NCI-H69 (cell line): ENCODE measurements at regions not wholly inside any gene's neighbourhood (a gene's known extent, or its start where the extent isn't known, plus 50 kb on each side); places are given as distances from the start of the nearest gene placed in this dataset.
A peak's percentile ranks its signal among the peaks of the same experiment; 100 is the strongest.

Experiments
- DNase-seq: peaks from one replicate; lab custom pipeline; 2025; lab: John Stamatoyannopoulos, UW

DNA sequence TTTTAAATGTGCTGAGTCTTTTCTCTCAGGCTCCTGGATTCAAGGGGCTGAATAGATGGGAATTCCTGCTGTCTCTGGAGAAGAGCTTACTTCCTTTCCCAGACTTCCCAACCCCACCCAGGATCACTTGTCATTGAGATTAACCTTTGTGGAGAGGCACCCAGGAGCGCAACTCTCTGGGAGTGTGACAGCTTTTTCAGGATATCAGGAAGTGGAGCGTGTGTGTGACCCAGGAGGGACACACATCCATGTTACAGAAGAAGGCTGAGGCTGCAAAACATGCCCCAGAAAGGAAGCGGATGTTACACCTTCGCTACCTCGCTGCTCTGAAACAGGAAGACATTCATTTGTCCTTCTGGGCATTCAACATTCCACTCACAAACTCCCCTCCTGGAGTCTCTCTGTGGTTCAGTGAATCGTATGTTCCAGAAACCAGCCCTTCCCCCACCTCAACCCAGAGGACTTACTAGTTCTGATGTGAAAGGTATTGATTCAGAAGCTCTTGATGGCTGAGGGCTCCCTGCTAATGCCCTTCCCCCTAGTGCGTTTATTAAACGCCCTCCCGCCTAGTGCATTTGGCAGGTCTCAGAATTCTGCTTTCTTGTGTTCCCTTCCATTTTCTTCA lies 523.9 kb downstream of the TNS1 start:
- no peak for DNase-seq

DNA sequence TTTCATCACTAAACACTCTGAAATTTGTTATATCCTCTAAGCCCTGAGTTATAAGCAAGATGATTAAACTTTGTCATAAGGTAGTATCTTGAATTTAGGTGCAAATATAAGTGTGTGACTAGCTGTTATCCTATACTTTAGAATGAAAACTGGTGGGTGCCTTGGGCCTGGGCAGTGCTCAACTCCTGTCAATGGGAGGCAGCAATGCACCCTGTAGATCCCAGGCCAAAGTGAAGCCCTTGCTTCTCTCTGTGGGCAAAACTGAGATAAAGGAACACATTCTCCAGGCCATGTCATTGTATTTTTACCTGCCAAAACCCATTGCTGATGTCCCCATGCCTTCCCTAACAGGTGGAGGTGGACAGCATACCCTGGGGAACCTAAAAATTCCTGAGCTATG lies 525.2 kb downstream of the TNS1 start:
- no peak for DNase-seq

DNA sequence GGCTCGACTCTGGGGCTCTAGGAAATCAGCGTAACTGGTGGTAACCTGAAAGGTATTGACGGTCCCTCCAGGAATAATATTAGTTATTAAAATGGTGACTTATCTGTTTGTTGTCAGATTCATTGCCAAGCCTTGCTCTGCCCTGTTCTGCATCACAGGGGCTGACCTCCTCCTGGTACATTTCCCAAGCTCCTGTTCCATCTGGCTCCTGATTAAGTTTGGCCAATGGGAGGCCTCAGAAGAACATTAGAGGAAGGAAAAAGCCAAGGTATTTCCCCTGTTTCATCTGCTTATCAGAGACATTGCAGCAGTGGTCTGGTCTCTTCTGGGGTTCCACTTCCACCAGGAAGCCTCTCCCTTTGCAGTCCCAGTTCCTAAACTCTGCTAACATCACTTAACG lies 527.0 kb downstream of the TNS1 start:
- no peak for DNase-seq

DNA sequence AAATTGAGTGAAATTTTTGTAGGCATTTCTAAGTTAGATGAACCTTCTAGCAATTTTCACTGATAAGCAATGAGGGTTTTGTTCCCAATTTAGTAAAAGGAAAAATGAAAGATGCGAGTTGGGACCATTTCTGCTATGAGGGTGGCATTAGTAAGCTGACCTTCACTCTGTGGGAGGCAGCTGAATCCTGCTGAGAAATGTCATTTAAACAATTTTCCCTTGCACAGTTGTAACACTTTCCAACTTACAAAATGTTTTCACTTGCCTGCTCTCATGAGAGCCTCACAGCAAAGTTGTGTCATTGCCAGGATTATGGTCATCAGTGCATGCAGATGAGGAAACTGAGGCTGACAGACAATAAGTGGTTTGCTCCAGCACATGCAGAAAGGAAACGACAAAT lies 527.7 kb downstream of the TNS1 start:
- no peak for DNase-seq

DNA sequence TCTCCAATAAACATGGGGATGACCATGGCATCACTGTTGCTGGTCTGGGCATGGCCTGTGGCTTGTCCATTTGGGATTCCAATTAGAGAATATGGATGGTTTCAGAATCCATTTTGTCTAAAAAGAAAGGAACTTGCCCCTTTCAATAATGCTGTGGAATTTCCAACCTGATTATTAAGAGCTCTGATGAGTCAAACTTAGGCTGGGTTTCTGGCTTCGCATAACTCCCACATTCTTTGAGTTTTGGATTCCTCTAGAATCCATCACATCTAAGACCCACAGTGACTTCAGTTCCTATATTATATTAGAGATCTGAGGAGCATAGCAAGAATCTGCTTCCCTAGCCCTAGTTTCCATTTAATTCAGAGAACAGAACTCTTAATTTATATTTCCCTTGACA lies 531.5 kb downstream of the TNS1 start:
- no peak for DNase-seq

DNA sequence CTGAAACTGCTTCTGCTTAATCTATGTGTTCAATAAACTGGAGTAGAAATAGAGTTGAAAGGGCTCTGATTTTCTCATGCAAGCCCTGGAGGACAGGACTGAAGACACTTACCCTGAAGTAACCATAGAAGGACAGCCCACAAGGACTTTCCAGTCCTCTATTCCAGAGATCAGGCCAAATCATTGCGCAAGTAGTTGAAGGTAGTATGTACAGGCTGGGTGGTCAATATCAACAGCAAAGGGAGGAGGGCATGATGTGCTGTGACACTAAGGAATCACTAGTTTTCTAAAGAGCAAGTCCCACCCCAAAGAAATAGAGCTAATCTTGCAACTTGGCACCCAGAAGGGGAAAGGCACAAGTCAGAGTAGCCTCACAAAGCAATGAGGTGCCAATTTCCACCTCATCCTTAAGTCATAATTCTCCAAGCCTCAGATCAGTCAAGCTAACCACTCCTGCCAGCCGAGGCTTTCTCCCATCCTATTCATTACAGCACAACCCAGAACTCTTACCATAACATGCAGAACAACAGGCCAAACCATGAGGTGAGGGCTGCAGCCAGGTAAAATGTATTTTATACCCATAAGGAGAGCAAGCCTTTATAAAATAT lies 533.5 kb downstream of the TNS1 start:
- no peak for DNase-seq

DNA sequence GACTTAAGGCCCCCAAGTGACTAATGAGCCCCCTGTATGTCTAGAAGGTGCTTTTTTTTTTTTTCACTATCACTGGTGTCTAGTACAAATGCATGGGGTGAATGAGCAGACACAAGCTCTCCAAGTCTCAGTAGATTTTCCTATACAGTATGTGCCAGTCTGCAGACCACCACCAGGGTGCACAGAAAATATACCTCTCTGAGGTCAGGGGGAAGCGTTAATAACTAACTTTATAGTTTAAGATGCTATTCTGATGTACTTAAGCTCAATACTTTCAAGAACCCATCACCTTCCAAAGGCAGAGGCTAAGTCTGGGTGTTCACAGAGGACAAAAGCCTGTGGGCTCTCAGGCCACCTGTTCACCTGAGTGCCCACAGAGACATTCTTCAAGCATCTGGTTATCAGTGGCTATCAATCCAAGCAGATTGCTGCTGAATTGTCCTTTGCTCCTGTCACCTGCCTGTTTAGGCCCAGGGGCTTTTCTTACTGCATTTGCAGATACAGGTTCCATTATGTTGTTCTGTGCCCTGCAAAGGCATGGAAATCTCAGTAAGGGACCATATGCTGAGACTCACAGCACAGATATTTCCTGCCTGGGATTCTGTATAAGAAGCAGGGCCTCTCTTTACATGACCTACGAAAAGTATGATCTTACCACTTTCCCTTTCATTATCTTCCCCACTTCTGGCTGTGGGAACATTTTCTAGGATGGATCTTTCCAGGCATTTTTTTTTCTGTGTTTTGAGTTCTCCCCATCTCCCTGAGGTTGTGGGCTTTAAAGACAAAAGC lies 534.6 kb downstream of the TNS1 start:
- peak; percentile 19 for DNase-seq

DNA sequence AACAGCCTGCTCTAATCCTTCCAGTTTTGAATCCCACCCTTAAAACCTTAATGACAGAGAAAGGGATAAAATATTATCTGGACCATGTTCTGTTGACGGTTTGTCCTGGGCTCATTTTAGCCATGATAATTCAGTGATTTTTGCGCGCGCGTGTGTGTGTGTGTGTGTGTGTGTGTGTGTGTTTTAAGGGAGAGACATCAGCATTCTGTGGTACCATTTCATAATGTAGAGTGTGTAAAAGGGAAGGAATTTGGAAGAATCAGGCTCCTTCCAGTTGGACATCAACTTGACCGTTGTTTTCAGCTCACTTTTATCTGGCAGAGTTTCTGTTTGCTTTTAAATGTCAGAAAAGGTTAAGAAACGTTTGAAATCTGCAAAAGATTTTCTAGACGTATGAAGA lies 535.5 kb downstream of the TNS1 start:
- DNase-seq: no peak

DNA sequence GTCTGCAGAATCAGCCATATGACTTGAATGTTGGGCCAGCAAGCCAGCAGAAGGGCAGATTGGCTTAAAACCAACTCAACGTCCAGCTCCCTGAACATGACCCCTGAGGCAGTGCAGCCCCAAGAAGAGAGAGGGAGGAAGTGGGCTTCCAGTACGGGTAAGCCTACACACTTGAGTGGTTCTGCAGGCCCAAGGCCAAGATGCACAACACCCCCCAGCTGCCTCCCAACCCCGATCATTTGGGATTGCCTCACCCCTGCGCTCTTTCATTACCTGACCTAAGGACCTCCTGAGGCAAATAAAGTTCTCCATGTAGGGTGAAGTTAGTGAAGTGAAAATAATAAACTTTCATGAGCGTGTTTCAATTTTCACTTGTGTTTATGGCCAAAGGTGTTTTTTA lies 536.0 kb downstream of the TNS1 start:
- DNase-seq: no peak

DNA sequence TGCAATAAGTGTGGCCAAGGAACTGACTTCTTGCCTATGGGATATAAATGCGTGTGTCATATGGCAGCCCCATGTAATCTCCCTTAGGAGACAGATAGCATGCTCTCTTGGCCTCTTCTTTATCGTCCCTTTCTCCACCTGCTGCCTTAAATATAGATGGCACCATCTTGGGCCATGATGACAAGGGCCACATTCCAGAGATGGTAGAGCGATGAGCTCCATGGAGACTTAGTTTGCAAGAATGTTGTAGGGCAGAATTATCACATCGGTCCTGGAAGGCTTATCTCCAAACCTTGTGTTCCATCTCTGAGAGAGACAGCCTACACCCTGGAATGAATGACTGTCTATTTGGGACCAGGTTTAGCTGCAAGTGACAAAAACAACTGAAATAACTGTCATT lies 536.7 kb downstream of the TNS1 start:
- no peak for DNase-seq

DNA sequence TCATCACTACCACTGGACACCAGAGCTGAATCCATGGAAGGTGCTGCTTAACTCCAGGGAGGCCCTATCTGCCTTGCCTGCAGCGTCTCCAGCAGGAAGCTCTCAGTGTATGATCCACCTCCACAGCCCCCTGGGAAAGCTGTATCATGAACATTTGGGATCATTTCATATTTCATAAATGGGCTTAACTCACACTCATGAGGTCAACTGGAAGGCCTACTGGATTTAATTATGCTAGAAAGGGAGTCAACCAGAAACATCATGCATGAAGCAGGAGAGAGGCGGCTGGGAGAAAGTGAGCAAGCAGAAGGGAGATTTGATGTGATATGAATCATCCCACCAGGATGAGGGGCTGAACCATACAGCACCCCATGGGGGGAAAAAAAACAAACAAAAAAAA lies 537.7 kb downstream of the TNS1 start:
- no peak for DNase-seq

DNA sequence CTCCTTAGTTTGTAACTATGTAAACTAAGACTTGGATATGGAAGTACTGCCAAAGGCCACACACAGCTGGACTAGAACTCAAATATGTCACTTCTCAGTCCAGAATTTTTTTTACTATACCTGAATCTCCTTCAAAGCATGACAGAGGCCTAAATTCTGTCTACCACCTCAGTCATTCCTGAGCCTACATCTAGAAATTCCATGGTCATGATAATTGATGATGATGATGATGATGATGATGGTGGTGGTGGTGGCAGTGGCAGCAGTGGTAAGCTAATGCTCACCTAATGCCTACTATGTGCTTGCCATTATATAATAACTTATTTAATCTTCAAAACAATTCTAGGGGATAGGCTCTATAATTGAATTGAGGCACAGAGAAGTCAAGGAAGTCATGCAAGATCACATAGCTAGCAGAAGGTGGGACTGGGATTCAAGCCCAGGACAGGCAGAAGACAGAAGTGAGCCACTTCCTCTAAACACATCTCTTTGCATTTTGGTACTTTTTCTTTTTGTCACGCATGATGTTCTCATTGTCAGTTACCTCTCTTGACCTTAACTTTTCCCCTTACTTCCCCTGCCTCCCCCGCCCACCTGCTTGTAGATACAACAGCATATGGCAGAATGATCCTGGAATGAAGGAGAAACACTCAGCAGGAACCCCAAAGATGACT lies 539.3 kb downstream of the TNS1 start:
- DNase-seq: no peak

DNA sequence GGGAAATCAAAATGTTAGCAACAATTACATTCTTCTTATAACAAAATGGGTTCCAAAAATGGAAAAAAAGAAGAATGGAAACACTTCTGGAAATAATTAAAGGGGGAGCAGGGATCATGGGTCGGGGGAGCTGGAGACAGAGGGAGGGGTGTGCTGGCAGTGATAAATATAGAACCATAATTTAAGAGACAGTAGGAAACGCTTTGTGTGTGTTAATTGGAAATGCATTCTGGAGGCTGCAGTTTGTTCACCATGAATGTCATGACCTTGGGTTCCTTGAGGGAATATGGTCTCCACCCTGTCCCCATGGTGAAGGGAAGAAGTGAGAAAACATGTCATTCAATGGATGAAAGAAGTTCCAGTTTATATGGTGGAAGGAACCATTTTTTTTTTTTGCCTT lies 540.7 kb downstream of the TNS1 start:
- peak; percentile 20 for DNase-seq

DNA sequence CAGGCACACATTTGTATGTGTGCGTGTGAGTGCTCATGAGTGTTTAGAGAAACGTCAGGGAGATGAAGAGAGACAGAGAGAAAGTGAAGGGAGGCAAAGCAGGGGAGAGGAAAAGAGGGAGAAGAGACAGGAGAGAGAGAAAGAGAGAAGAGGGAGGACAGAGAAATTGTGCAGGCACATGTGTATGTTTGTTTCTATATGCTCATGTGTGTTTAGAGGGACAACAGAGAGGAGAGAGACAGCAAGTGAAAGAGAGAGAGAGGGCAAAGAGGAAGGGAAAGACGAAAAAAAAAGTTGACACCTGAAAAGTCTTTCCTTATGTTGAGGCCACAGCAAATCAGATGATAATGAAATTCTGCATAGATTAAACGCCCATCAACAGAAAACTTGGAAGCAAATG lies 541.1 kb downstream of the TNS1 start:
- DNase-seq: no peak

DNA sequence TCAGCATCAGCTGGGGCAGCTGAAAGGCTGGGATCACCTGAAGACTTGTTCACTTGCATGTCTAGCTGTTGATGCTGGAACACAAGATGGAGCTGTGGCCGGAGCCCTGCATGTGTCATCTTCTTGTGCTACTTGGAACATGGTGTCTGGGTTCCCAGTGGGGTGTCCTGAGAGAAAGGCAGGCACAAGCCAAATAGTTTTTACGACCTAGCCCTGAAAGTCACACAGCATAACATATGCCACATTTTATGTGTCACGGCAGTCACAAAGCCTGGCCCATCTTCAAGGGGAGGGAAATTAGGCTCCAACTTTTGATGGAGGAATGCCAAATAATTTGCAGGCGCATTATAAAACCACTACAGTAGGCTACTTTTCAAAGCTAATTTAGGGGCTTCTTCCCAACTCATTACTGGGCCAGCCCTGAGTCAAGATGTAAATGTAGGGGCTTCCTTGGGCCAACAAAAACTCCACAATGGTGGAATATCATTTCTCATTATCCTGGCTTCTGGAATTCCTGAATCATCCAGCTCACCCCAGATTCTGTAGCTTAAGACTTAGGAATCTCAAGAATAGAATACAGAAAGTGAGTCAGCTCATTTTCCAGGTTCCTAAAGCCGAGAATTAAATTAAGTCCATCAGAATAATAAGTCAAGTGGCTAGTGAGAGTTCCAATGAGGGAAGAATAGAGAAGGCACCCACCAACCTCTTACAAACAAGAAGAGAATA lies 543.0 kb downstream of the TNS1 start:
- peak; percentile 4 for DNase-seq

DNA sequence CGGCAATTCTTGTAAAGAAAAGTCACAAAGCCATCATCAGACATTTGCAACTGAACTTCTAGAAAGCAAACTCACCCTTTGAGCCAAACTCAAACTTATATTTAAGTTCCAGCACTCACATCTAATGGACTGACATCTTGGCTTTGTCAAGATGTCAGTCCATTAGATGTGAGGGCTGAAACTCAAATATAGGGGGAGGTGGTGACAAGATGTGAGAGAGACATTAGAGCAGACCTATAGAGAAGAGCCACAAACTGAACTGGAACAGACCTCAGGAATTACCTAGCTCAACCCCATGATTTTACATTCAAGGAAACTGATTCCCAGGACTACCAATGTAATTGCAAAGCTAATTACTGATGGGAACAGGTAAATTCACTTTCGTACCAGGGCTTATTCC lies 543.8 kb downstream of the TNS1 start:
- DNase-seq: no peak

DNA sequence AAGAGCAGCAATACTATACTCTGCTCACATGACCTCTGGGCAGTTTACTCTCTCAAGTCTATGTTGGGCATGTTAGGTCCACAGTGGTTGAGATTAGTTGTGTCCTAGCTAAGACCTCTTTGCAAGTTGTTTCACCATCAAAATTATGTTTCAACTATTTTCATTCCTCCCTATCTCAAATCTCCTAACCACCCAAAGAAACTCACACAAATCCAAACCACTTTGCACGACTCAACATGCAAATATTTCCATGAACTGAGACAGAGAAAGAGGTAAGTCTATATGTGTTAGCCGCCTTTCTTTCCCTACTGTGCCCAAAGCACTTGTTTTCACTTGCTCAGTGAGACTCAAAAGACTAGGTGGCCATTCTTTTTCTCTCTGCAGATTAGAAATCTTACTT lies 546.8 kb downstream of the TNS1 start:
- no peak for DNase-seq

DNA sequence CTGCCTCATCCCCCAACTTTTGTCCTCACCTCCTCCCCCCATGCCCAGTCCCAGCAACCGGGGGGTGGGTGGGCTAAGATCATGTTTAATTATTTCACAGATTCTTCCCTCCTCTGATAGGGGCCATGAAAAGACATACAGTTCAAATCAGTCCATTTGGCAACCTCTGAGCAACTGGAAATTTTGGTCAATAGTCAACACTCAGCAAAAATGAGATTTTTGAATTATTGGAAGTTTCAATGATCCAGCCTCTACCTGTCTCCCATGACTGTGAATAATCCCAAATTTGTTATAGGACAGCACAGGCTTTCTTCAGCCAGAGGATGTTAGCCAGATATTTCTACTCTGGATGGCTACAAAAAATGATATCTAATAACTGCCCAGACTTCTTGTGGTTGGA lies 549.9 kb downstream of the TNS1 start:
- DNase-seq: no peak

DNA sequence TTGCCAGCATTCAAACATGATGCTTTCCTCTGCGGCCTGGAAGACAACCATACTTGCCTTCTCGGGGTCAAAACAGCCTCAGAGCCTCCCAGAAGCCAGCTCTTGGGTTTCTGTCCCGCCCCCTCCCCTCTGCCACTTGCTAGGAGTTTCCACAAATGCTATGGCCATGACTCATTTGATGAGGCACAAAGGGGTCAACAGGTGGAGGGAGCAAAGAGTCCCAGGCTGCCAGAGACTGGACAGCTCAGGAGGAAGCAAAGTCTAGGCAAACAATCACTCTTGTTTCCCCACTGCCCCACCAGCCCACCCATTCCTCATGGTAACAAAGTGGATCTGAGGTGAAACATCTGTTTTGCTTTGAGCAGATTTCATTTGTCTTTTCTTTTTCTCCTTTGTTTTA lies 551.1 kb downstream of the TNS1 start:
- DNase-seq: no peak

DNA sequence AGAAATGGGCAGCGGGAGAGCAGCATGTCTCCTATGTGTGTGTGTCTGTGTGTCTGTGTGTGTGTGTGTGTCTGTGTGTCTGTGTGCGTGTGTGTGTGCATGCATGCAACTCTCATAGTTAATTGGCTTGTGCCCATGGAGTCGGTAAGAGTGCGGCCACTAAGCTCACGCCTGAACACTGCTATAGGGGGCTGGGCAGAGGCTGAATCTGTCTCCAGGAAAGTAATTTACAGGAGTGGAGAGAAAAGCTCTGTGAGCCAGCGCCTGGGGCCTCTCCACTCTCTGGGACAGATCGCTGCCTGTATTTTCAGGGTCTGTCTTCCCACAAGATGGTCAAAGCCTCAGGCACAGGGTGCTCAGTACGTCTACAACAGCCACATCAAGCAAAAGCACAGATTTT lies 553.4 kb downstream of the TNS1 start:
- no peak for DNase-seq

DNA sequence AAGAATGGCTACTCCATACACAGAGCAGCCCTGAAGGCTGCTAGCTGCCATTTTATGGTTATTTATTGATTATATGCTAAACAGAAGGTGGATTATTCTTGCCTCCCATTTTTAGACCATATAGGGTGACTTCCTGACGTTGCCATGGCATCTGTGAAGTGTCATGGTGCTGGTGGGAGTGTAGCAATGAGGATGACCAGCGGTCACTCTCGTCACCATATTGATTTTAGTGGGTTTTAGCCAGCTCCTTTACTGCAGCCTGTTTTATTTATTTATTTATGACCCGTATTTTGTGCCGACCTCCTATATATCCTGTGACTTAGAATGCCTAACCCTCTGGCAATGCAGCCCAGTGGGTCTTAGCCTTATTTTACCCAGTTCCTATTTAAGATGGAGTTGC lies 553.9 kb downstream of the TNS1 start:
- DNase-seq: no peak

DNA sequence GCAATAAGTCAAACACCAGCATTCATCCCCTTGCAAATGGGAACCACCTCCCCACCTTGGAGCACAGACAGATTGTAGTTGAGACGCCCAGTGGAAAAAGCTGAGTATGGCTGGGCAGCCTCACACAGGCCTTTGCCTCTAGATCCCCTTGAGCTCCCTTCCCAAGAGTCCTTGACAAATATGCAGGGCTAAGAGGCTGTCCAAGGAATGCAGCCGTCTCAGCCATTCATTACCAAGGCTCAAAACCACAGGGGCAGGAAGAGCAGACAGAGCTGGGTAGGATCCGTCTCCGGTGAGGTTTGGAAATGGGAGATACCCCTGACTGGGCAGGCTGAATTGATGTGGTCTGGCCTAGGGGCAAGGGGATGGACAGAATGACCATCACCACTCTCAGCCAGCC lies 557.1 kb downstream of the TNS1 start:
- DNase-seq: no peak
